HEK293T (cell line): ENCODE measurements at regions not wholly inside any gene's neighbourhood (a gene's known extent, or its start where the extent isn't known, plus 50 kb on each side); places are given as distances from the start of the nearest gene placed in this dataset.

Experiments
- ARNT ChIP-seq: fragments of 450-650 bp; IDR thresholded peaks from 2 replicates; pipeline ENCODE4 v1.6.1; 2017; ENCODE audit warnings: mild to moderate bottlenecking
- BHLHE40 ChIP-seq: fragments of 450-650 bp; IDR thresholded peaks from 2 replicates; pipeline ENCODE4 v1.6.1; 2016; ENCODE audit warnings: mild to moderate bottlenecking, moderate library complexity, borderline replicate concordance
- FOXA1 ChIP-seq: fragments of 450-650 bp; IDR thresholded peaks from 2 replicates; pipeline ENCODE4 v1.6.1; 2016; ENCODE audit warnings: mild to moderate bottlenecking
- FOXK2 ChIP-seq: fragments of 450-650 bp; IDR thresholded peaks from 2 replicates; pipeline ENCODE4 v1.6.1; 2016; ENCODE audit warnings: mild to moderate bottlenecking
- HDGF ChIP-seq: fragments of 450-650 bp; IDR thresholded peaks from 2 replicates; pipeline ENCODE4 v1.6.1; 2017; ENCODE audit warnings: antibody characterized with exemption, borderline replicate concordance
- LEF1 ChIP-seq: fragments of 450-650 bp; IDR thresholded peaks from 2 replicates; pipeline ENCODE4 v1.6.1; 2017; ENCODE audit warnings: mild to moderate bottlenecking, borderline replicate concordance
- PKNOX1 ChIP-seq: fragments of 450-650 bp; IDR thresholded peaks from 2 replicates; pipeline ENCODE4 v1.6.1; 2016
- SP1 ChIP-seq: fragments of 450-650 bp; IDR thresholded peaks from 2 replicates; pipeline ENCODE4 v1.6.1; 2017
- SUZ12 ChIP-seq: fragments of 450-650 bp; IDR thresholded peaks from 2 replicates; pipeline ENCODE4 v1.6.1; 2016; ENCODE audit warnings: mild to moderate bottlenecking
- TARDBP ChIP-seq: fragments of 450-650 bp; IDR thresholded peaks from 2 replicates; pipeline ENCODE4 v1.6.1; 2016
- ZNF384 ChIP-seq: fragments of 450-650 bp; IDR thresholded peaks from 2 replicates; pipeline ENCODE4 v1.6.1; 2016

- no peak for TF ChIP-seq ZNF384
- TF ChIP-seq FOXK2, result no peak
- TF ChIP-seq SUZ12, result no peak
- TF ChIP-seq PKNOX1, result no peak
- no peak for TF ChIP-seq FOXA1
- no peak for TF ChIP-seq ARNT
- no peak for TF ChIP-seq HDGF
- TF ChIP-seq SP1, result no peak
- TF ChIP-seq BHLHE40, result no peak
- no peak for TF ChIP-seq LEF1
- TF ChIP-seq TARDBP, result no peak
Measured at GRCh38 chr6:9002833-9003232, 567.5 kb upstream of the SLC35B3 start.
